BLaER1 treated with 17β-estradiol and CSF1 and Interleukin-3, amounts not matched to agents 10 nM and 100 nM (cell line): ENCODE measurements at regions not wholly inside any gene's neighbourhood (a gene's known extent, or its start where the extent isn't known, plus 50 kb on each side); places are given as distances from the start of the nearest gene placed in this dataset.

Experiments used
- H3K27ac ChIP-seq, 11 experiments: shearing (Covaris generic); formaldehyde crosslinking; 2 replicates each; pipeline ENCODE4 v1.8.1; 2022
- H3K27me3 ChIP-seq, 11 experiments: shearing (Covaris generic); formaldehyde crosslinking; 2 replicates each; pipeline ENCODE4 v1.8.1; 2022
- H3K36me3 ChIP-seq, 11 experiments: shearing (Covaris generic); formaldehyde crosslinking; 2 replicates each; pipeline ENCODE4 v1.8.1; 2022
- H3K4me1 ChIP-seq, 10 experiments: shearing (Covaris generic); formaldehyde crosslinking; 2 replicates each; pipeline ENCODE4 v1.8.1; 2022
- H3K4me2 ChIP-seq, 11 experiments: shearing (Covaris generic); formaldehyde crosslinking; 2 replicates each; pipeline ENCODE4 v1.8.1; 2022
- H3K4me3 ChIP-seq, 10 experiments: shearing (Covaris generic); formaldehyde crosslinking; 2 replicates each; pipeline ENCODE4 v1.8.1; 2022
- H3K9ac ChIP-seq, 11 experiments: shearing (Covaris generic); formaldehyde crosslinking; 2 replicates each; pipeline ENCODE4 v1.8.1; 2022
- H3K9me3 ChIP-seq, 11 experiments: shearing (Covaris generic); formaldehyde crosslinking; replicated peaks in 1 of 11; 2 replicates each; pipeline ENCODE4 v1.8.1; 2022
- H4K20me1 ChIP-seq, 11 experiments: shearing (Covaris generic); formaldehyde crosslinking; 2 replicates each; pipeline ENCODE4 v1.8.1; 2022
- Cebpa-rat ChIP-seq, 11 experiments: shearing (Covaris generic); IDR thresholded peaks; 2 replicates each; pipeline ENCODE4 v1.8.1; 2022

DNA sequence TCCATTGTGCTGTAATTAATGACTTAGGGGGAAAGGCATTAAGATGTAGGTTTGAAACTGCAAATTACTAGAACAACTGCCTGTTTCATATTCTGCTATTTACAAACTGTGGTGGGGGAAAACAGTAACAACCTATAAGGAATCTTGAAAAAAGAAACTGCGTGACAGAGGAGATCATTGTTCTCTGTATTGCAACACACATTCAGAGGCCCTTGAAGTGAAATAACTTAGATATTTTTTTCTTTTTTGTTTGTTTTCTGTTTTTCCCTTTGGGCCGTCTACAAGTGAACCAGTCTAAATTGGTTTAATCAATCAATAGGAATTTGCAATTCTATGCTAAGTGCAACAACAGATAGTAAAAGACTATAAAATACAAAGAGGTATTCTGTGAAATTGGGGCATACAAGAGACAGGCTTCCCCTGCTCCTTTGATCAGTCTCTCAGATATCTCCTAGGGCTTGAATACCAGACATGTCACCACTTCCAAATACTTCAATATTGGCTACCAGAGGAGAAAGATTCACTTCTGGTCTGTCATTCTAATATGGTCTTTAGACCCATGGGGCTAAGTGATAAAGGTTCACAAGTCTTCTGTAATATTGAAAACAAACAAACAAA, 2055.1 kb upstream of the CELF4 start:
- TF ChIP-seq Cebpa-rat (IDR thresholded peaks at IDR 0.05) = no peak
- Histone ChIP-seq H4K20me1 (no peaks in the 10 kb centered on the region), H3K4me3 (no peak overlapping the region), H3K27me3 (no peaks in the 10 kb centered on the region), H3K36me3 (no peaks in the 10 kb centered on the region), H3K4me2 (no peak overlapping the region), H3K27ac (no peak overlapping the region), H3K4me1 (no peaks in the 10 kb centered on the region), H3K9ac (no peak overlapping the region), H3K9me3 (peaks cover 6 to 20% (median 14%) of the 10 kb centered on the region in 11 experiments; a peak in 14 of 22 replicates)

DNA sequence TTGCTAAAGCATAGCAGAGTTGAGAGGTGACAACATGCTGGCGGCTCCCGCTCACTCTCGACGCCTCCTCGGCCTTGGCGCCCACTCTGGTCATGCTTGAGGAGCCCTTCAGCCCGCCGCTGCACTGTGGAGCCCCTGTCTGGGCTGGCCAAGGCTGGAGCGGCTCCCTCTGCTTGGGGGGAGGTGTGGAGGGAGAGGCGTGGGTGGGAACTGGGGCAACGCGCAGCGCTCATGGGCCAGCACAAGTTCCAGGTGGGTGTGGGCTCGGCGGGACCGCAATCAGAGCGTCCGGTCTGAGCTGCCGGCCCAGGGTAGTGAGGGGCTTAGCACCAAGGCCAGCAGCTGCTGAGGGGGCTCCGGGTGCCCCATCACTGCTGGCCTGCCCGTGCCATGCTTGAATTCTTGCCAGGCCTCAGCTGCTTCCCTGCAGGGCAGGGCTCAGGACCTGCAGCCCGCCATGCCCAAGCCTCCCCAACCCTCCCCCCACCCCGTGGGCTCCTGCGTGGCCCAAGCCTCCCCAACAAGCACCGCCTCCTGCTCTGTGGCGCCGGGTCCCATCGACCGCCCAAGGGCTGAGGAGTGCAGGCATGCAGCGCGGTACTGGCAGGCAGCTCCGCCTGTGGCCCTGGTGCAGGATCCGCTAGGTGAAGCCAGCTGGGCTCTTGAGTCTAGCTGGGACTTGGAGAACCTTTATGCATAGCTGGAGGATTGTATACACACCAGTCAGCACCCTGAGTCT, 2052.8 kb upstream of the CELF4 start:
- no peak overlapping the region for H3K4me3 ChIP-seq
- H3K9me3 ChIP-seq = peaks cover 6 to 20% (median 14%) of the 10 kb centered on the region in 11 experiments; a peak in 14 of 22 replicates
- TF ChIP-seq Cebpa-rat (IDR thresholded peaks at IDR 0.05) = no peak
- no peaks in the 10 kb centered on the region for H3K4me1 ChIP-seq
- no peak overlapping the region for H3K27ac ChIP-seq
- H3K36me3 ChIP-seq = no peaks in the 10 kb centered on the region
- H4K20me1 ChIP-seq = no peaks in the 10 kb centered on the region
- H3K27me3 ChIP-seq = no peaks in the 10 kb centered on the region
- no peak overlapping the region for H3K9ac ChIP-seq
- H3K4me2 ChIP-seq = no peak overlapping the region

DNA sequence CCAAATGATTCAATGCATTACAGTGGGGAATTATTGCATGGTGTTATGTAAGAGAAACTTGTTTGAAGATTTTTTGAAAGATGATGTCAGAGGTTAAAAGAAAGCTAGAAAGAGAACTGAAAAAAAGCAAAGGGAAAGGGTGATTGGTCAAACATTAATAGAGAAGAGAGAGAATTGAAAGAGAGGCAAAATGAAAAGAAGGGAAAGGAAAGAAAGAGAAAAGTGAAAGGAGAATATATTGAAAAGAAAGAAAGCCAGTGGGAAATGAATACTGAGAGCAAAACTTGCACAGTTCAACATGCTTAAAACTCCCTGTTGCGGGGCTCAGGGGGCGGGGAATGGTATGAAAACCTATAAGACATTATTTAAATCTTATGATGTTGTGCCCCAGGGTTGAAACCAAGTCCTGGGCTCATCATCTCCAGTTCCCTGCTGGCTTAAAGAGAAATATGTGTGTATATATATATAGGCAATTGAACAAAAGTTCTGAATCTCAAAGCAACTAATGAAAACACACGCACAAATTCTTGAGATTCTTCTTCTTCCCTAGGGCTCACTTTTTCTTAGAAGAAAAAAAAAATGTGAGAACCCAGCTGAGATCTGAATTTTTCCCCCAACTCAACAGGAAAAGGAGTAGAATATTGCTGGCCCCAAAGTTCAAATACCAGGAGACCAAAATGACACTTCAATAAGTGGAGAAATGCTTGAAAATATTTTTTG, 2045.9 kb upstream of the CELF4 start:
- Histone ChIP-seq H4K20me1 (no peaks in the 10 kb centered on the region), H3K4me1 (no peaks in the 10 kb centered on the region), H3K4me3 (no peak overlapping the region), H3K9ac (no peak overlapping the region), H3K27me3 (no peaks in the 10 kb centered on the region), H3K4me2 (no peak overlapping the region), H3K27ac (no peak overlapping the region), H3K36me3 (no peaks in the 10 kb centered on the region), H3K9me3 (no peaks in the 10 kb centered on the region)
- no peak for TF ChIP-seq Cebpa-rat (IDR thresholded peaks at IDR 0.05)

DNA sequence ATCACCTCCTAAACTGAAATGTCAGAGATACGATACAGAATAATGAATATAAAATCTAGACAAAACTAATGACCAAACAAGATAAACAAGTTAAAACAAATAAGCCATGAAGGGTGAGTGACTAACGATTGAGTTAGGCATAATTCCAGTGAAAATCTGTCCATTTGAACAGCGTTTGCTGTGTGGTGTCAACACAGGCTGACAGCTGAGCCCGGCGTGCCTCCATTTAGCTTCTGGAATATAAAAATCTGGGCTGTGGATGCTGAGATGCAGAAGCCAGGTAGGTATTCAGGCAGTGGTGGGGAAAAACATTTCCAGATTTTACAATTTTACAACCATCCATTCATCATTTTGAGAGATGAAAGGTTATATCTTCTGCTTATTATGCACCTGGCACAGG, 2041.4 kb upstream of the CELF4 start:
- Histone ChIP-seq H3K4me1 (peaks cover 0 to 13% (median 0%) of the 10 kb centered on the region in 10 experiments; a peak in 4 of 20 replicates), H3K4me2 (no peak overlapping the region), H3K9me3 (no peaks in the 10 kb centered on the region), H3K27ac (no peak overlapping the region), H3K36me3 (no peaks in the 10 kb centered on the region), H4K20me1 (no peaks in the 10 kb centered on the region), H3K4me3 (no peak overlapping the region), H3K27me3 (no peaks in the 10 kb centered on the region), H3K9ac (no peak overlapping the region)
- no peak for TF ChIP-seq Cebpa-rat (IDR thresholded peaks at IDR 0.05)

DNA sequence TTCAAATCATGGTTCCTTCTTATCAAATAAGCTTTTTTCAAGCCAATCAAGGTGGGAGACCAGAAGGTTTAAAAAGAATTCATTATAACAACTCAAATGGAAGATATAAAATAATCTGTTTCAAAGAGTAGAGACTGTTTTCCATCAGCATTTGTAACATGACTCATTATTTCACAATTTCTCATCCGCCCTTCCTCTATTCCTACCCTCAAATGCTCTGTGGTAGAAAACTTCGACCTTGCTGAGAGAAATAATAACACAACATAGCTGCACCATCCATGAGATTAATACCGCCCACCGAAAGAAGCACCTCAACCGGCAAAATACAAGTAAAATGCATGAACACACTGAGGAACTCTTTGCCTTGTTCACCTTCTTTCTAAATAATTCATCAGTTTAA, 2039.2 kb upstream of the CELF4 start:
- Histone ChIP-seq H3K4me3 (no peak overlapping the region), H3K36me3 (no peaks in the 10 kb centered on the region), H4K20me1 (no peaks in the 10 kb centered on the region), H3K4me2 (peak overlapping the region in 2 of 11 experiments; percentile 0 to 33; a peak in 2 of 22 replicates), H3K27me3 (no peaks in the 10 kb centered on the region), H3K27ac (no peak overlapping the region), H3K9me3 (no peaks in the 10 kb centered on the region), H3K4me1 (peaks cover 0 to 13% (median 0%) of the 10 kb centered on the region in 10 experiments; a peak in 4 of 20 replicates), H3K9ac (no peak overlapping the region)
- TF ChIP-seq Cebpa-rat (IDR thresholded peaks at IDR 0.05) = no peak; a peak in 1 of 22 replicates

DNA sequence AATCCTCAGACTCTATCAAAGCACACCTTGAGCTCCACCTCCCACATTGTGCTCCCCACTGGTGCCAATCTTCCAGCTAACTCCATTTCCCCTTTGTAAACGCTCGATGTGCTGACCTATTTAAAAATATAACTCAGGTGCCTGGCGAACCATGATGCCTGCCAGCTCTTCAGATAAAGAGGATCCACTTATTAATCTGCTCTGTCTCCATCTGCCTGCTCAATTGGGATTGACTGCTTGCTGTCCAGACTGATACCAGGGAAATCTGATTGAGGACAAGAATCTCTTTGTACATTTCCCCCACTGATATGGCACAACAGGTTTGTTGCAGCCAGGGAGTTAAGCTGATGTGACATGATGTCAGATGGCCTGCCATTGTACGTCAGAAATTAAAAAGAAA, 2036.5 kb upstream of the CELF4 start:
- no peak for TF ChIP-seq Cebpa-rat (IDR thresholded peaks at IDR 0.05)
- H3K4me2 ChIP-seq = no peak overlapping the region
- peaks cover 0 to 13% (median 0%) of the 10 kb centered on the region in 10 experiments; a peak in 4 of 20 replicates for H3K4me1 ChIP-seq
- no peaks in the 10 kb centered on the region for H3K27me3 ChIP-seq
- no peak overlapping the region for H3K27ac ChIP-seq
- no peaks in the 10 kb centered on the region for H3K36me3 ChIP-seq
- H3K9me3 ChIP-seq = no peaks in the 10 kb centered on the region
- H4K20me1 ChIP-seq = no peaks in the 10 kb centered on the region
- H3K4me3 ChIP-seq = no peak overlapping the region
- H3K9ac ChIP-seq = no peak overlapping the region

DNA sequence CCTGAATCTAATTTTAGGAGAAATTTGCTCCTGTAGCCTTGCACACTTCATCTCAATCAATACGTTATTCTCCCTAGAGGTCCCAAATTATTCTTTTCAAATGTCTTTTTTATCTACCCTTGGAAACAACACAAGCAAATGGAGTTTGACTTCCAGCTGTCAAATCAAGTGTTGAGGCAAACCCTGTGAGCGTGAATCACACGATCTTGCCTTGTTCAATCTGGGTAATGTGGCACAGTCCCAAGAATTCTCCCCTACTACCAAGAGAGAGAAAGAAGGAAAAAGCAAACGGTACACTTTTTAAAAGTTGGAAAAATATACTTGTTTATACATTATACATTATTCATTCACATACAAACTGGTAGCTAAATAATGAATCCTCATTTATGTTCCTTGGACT, 2035.3 kb upstream of the CELF4 start:
- H4K20me1 ChIP-seq = no peaks in the 10 kb centered on the region
- H3K36me3 ChIP-seq = no peaks in the 10 kb centered on the region
- no peak overlapping the region for H3K4me3 ChIP-seq
- no peaks in the 10 kb centered on the region for H3K9me3 ChIP-seq
- H3K9ac ChIP-seq = no peak overlapping the region
- H3K4me2 ChIP-seq = no peak overlapping the region
- TF ChIP-seq Cebpa-rat (IDR thresholded peaks at IDR 0.05) = no peak
- no peak overlapping the region for H3K27ac ChIP-seq
- no peaks in the 10 kb centered on the region for H3K27me3 ChIP-seq
- H3K4me1 ChIP-seq = peaks cover 0 to 13% (median 0%) of the 10 kb centered on the region in 10 experiments; a peak in 4 of 20 replicates

DNA sequence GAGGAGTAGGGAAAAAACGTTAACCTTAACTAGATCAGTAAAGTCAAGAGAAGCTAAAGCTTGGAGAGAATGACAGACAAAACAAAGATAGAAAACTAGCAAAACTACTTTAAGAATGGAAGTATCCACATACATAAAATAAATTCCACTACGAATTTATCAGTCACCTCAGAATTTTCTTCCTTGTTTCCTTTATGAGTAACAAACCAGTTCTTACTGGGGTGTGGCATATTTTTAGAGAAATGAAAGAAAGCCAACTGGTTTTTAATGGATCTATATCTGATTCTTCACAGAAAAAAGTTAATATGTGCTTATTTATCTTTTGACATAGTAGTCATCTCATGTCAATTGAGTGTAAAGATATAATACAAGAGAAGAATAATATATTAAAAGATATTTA, 2033.7 kb upstream of the CELF4 start:
- Histone ChIP-seq H3K27me3 (no peaks in the 10 kb centered on the region), H3K9me3 (no peaks in the 10 kb centered on the region), H3K27ac (no peak overlapping the region), H3K4me2 (no peak overlapping the region), H3K4me1 (peaks cover 0 to 3% (median 0%) of the 10 kb centered on the region in 10 experiments; a peak in 3 of 20 replicates), H3K9ac (no peak overlapping the region), H4K20me1 (no peaks in the 10 kb centered on the region), H3K4me3 (no peak overlapping the region), H3K36me3 (no peaks in the 10 kb centered on the region)
- no peak for TF ChIP-seq Cebpa-rat (IDR thresholded peaks at IDR 0.05)

DNA sequence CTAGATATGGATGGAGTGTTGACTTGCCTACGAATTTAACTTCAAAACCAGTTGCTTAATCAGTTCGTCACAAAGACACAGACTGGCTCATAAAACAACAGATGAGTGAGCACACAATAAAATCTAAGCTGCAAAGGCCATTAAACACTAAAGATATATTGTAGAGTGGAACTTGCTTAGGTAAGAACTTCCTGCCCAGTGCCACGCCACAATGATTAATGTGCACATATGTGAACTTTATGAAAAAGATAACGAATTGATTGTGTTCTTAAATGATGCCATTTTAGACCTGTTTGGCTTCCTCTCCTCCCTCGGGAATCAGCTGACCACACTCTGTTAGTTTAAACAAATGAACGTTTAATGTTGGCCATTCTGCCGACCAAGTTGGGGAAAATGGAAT, 2031.3 kb upstream of the CELF4 start:
- no peaks in the 10 kb centered on the region for H4K20me1 ChIP-seq
- H3K27me3 ChIP-seq = no peaks in the 10 kb centered on the region
- no peak for TF ChIP-seq Cebpa-rat (IDR thresholded peaks at IDR 0.05)
- no peaks in the 10 kb centered on the region for H3K9me3 ChIP-seq
- no peak overlapping the region for H3K4me3 ChIP-seq
- H3K4me2 ChIP-seq = peak overlapping the region in 1 of 11 experiments; percentile 4; a peak in 1 of 22 replicates
- no peak overlapping the region for H3K9ac ChIP-seq
- no peak overlapping the region for H3K27ac ChIP-seq
- H3K36me3 ChIP-seq = no peaks in the 10 kb centered on the region
- H3K4me1 ChIP-seq = no peaks in the 10 kb centered on the region
